ENCODE measurements at regions not wholly inside any gene's neighbourhood (a gene's known extent, or its start where the extent isn't known, plus 50 kb on each side); places are given as distances from the start of the nearest gene placed in this dataset.

GRCh38 chr2:19035238-19035637 is 323.2 kb downstream of the OSR1 start:
- peak; percentile 84 for DNase-seq (ENCODE audit: low read depth)

- peak; percentile 27 for DNase-seq (ENCODE audit: low read depth)
These were observed 325.2 kb downstream of the OSR1 start for GRCh38 chr2:19033240-19033639.

- peak; percentile 41 for DNase-seq (ENCODE audit: low read depth)
These were observed 326.8 kb downstream of the OSR1 start for GRCh38 chr2:19031642-19032041.

GRCh38 chr2:19029655-19030054 is 328.8 kb downstream of the OSR1 start:
- no peak for DNase-seq (ENCODE audit: low read depth)

- DNase-seq (ENCODE audit: low read depth), result peak; percentile 64
These were observed 329.6 kb downstream of the OSR1 start for GRCh38 chr2:19028587-19029375.

GRCh38 chr2:19027626-19028025 is 330.8 kb downstream of the OSR1 start:
- DNase-seq (ENCODE audit: low read depth), result no peak

GRCh38 chr2:19026261-19026660 is 332.2 kb downstream of the OSR1 start:
- DNase-seq (ENCODE audit: low read depth), result no peak

- DNase-seq (ENCODE audit: low read depth), result no peak
These were observed 336.1 kb downstream of the OSR1 start for GRCh38 chr2:19022334-19022733.

- DNase-seq (ENCODE audit: low read depth), result peak; percentile 97
These were observed 336.7 kb downstream of the OSR1 start for GRCh38 chr2:19021721-19022120.

- peak; percentile 95 for DNase-seq (ENCODE audit: low read depth)
These were observed 337.3 kb downstream of the OSR1 start for GRCh38 chr2:19021100-19021476.

- DNase-seq (ENCODE audit: low read depth), result no peak
These were observed 338.0 kb downstream of the OSR1 start for GRCh38 chr2:19020144-19021099.

GRCh38 chr2:19009510-19009909 is 348.9 kb downstream of the OSR1 start:
- peak; percentile 81 for DNase-seq (ENCODE audit: low read depth)

GRCh38 chr2:19003554-19003953 is 354.9 kb downstream of the OSR1 start:
- DNase-seq (ENCODE audit: low read depth), result no peak

- no peak for DNase-seq (ENCODE audit: low read depth)
These were observed 357.6 kb downstream of the OSR1 start for GRCh38 chr2:19000776-19001175.

- no peak for DNase-seq (ENCODE audit: low read depth)
These were observed 359.2 kb downstream of the OSR1 start for GRCh38 chr2:18999198-18999597.

- peak; percentile 74 for DNase-seq (ENCODE audit: low read depth)
These were observed 359.9 kb downstream of the OSR1 start for GRCh38 chr2:18998491-18998890.

GRCh38 chr2:18993756-18994338 is 364.6 kb downstream of the OSR1 start:
- DNase-seq (ENCODE audit: low read depth), result peak; percentile 75

GRCh38 chr2:18991177-18992168 is 366.9 kb downstream of the OSR1 start:
- peak; percentile 95 for DNase-seq (ENCODE audit: low read depth)

GRCh38 chr2:18988631-18989232 is 369.7 kb downstream of the OSR1 start:
- DNase-seq (ENCODE audit: low read depth), result peak; percentile 26

- peak; percentile 96 for DNase-seq (ENCODE audit: low read depth)
These were observed 370.8 kb downstream of the OSR1 start for GRCh38 chr2:18987592-18988073.

- DNase-seq (ENCODE audit: low read depth), result peak; percentile 18
These were observed 371.4 kb downstream of the OSR1 start for GRCh38 chr2:18987016-18987415.

All from EH (cell line).